ENCODE measurements at regions not wholly inside any gene's neighbourhood (a gene's known extent, or its start where the extent isn't known, plus 50 kb on each side); places are given as distances from the start of the nearest gene placed in this dataset.

DNA sequence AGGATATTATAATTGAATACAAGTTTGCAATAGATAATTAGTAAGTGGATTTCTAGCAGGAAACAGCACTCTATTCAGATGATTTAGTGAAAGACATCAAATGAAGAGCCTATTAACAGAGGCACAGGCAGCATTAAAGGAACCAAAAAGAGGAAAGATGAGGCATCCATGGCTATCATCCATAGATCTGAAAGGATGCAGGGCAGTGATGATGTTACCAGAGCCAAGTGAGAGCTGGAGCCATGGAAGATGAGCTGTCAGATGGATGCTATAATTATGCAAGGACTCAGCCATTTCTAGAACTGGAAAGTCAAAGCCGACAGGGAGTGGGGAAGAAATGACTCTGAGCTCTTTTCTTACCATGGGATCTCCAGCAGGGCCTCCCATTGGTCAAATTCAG, 66.8 kb upstream of the ANKEF1 start (continued):
- TF ChIP-seq ZNF395 (CRISPR knock-in tag; IDR thresholded peaks at IDR 0.05) (no peak), CREBBP (IDR thresholded peaks at IDR 0.05; ENCODE audit: low read depth, low read length) (no peak), ERF (CRISPR knock-in tag; IDR thresholded peaks at IDR 0.05) (no peak), RBM15 (IDR thresholded peaks at IDR 0.05; ENCODE audit: insufficient read depth, low read length) (no peak), HINFP (tag; conservative IDR thresholded peaks at IDR 0.05; ENCODE audit: low read depth) (no peak), DACH1 (IDR thresholded peaks at IDR 0.05; ENCODE audit: partially characterized antibody) (no peak), ZNF324 (CRISPR knock-in tag; IDR thresholded peaks at IDR 0.05) (no peak), ZNF274 (IDR thresholded peaks at IDR 0.05; ENCODE audit: borderline replicate concordance, low read depth, low read length) (no peak), GMEB1 (CRISPR knock-in tag; IDR thresholded peaks at IDR 0.05) (no peak), KLF1 (tag; IDR thresholded peaks at IDR 0.05) (no peak), DIDO1 (tag; IDR thresholded peaks at IDR 0.05; ENCODE audit: low read depth) (no peak), HDAC1 (IDR thresholded peaks at IDR 0.05) (no peak)
- TF ChIP-seq, protein P1, sequence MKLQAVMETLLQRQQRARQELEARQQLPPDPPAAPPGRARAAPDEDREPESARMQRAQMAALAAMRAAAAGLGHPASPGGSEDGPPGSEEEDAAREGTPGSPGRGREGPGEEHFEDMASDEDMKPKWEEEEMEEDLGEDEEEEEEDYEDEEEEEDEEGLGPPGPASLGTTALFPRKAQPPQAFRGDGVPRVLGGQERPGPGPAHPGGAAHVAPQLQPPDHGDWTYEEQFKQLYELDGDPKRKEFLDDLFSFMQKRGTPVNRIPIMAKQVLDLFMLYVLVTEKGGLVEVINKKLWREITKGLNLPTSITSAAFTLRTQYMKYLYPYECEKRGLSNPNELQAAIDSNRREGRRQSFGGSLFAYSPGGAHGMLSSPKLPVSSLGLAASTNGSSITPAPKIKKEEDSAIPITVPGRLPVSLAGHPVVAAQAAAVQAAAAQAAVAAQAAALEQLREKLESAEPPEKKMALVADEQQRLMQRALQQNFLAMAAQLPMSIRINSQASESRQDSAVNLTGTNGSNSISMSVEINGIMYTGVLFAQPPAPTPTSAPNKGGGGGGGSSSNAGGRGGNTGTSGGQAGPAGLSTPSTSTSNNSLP (IDR thresholded peaks at IDR 0.05; ENCODE audit: borderline replicate concordance, low read depth, low read length) = no peak
